ENCODE measurements at regions not wholly inside any gene's neighbourhood (a gene's known extent, or its start where the extent isn't known, plus 50 kb on each side); places are given as distances from the start of the nearest gene placed in this dataset.

- TF ChIP-seq CTCF (conservative IDR thresholded peaks at IDR 0.05), result no peak
- TF ChIP-seq ZFX (IDR thresholded peaks at IDR 0.05), result no peak
Observed at GRCh38 chr3:146308682-146309081, 57.8 kb upstream of the PLSCR4 start.

Data from C4-2B (cell line).